ENCODE measurements at regions not wholly inside any gene's neighbourhood (a gene's known extent, or its start where the extent isn't known, plus 50 kb on each side); places are given as distances from the start of the nearest gene placed in this dataset.

DNA sequence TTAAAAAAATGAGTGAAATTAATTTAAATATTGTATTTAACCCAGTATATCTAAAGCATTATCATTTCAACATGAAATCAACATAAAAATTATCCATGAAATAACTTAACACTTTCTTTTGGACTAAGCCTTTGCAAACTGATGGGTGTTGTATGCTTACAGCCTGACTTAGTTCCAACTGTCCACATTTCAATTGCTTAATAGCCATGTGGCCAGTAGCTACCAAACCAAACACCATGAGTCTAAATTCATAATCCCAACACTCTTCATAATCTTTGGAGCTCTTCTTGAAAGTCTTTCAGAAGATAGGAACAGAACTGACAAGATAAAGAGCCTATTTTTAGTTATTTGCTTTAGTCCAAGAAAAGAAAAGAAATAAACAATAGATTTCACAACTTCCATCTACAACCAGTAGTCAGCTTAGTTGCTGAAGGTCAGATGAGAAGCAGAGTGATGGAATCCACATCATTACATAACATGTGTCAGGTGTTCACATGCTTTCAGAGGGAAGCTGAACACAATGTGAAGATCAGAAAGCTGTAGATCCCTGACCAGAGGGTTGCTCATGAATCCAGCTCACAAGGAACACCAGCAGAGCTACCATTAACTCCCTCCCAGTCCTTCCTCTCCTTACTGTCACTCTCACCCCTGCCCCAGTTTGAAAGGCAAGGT lies 144.0 kb upstream of the ZNF648 start (continued):
- TF ChIP-seq USF2 (IDR thresholded peaks at IDR 0.05; ENCODE audit: low read depth, low read length) = no peak
- TF ChIP-seq USF2 (CRISPR knock-in tag; IDR thresholded peaks at IDR 0.05; ENCODE audit: borderline replicate concordance) = no peak; the same call in 1 of the 2 replicates
- no peak for TF ChIP-seq ZNF782 (CRISPR knock-in tag; IDR thresholded peaks at IDR 0.05; ENCODE audit: borderline replicate concordance)
- TF ChIP-seq AHDC1 (CRISPR knock-in tag; IDR thresholded peaks at IDR 0.05; ENCODE audit: borderline replicate concordance) = peak; percentile 57; the same call in 1 of the 2 replicates
- peak; percentile 22; the same call in 1 of the 2 replicates for TF ChIP-seq MAX (IDR thresholded peaks at IDR 0.05)
- TF ChIP-seq XRCC5 (optimal IDR thresholded peaks at IDR 0.05; ENCODE audit: low read length) = no peak
- no peak for TF ChIP-seq ZNF747 (CRISPR knock-in tag; IDR thresholded peaks at IDR 0.05; ENCODE audit: borderline replicate concordance)
- no peak for TF ChIP-seq STAT5B (CRISPR knock-in tag; IDR thresholded peaks at IDR 0.05)
- no peak for TF ChIP-seq DMAP1 (CRISPR knock-in tag; IDR thresholded peaks at IDR 0.05)
- TF ChIP-seq, protein P1, sequence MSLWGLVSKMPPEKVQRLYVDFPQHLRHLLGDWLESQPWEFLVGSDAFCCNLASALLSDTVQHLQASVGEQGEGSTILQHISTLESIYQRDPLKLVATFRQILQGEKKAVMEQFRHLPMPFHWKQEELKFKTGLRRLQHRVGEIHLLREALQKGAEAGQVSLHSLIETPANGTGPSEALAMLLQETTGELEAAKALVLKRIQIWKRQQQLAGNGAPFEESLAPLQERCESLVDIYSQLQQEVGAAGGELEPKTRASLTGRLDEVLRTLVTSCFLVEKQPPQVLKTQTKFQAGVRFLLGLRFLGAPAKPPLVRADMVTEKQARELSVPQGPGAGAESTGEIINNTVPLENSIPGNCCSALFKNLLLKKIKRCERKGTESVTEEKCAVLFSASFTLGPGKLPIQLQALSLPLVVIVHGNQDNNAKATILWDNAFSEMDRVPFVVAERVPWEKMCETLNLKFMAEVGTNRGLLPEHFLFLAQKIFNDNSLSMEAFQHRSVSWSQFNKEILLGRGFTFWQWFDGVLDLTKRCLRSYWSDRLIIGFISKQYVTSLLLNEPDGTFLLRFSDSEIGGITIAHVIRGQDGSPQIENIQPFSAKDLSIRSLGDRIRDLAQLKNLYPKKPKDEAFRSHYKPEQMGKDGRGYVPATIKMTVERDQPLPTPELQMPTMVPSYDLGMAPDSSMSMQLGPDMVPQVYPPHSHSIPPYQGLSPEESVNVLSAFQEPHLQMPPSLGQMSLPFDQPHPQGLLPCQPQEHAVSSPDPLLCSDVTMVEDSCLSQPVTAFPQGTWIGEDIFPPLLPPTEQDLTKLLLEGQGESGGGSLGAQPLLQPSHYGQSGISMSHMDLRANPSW (CRISPR knock-in tag; IDR thresholded peaks at IDR 0.05; ENCODE audit: borderline replicate concordance) = no peak
- 0 out of 2 replicates have a peak, but pooled peaks have one; percentile 35 for TF ChIP-seq FOXO1 (CRISPR knock-in tag; IDR thresholded peaks at IDR 0.05)
- no peak for TF ChIP-seq SOX6 (IDR thresholded peaks at IDR 0.05)
- TF ChIP-seq SOX6 (CRISPR knock-in tag; IDR thresholded peaks at IDR 0.05) = peak; percentile 98
- no peak for TF ChIP-seq ZNF660 (CRISPR knock-in tag; IDR thresholded peaks at IDR 0.05; ENCODE audit: borderline replicate concordance, low read depth)
- TF ChIP-seq ZNF276 (CRISPR knock-in tag; IDR thresholded peaks at IDR 0.05; ENCODE audit: low read depth) = no peak
- TF ChIP-seq ZNF331 (CRISPR knock-in tag; IDR thresholded peaks at IDR 0.05) = peak; percentile 62; the same call in 1 of the 2 replicates
- TF ChIP-seq ZNF703 (CRISPR knock-in tag; IDR thresholded peaks at IDR 0.05; ENCODE audit: borderline replicate concordance) = no peak
